Adrenal gland (tissue), 9 donors: ENCODE measurements at regions not wholly inside any gene's neighbourhood (a gene's known extent, or its start where the extent isn't known, plus 50 kb on each side); places are given as distances from the start of the nearest gene placed in this dataset.

ENCODE experiments used
- DNase-seq, 7 donors: peaks; one replicate each; pipeline ENCODE4 v3.0.0-alpha.2; 2019 to 2020
- H3K27ac ChIP-seq, 5 donors: fragments of 200-600 bp; sonication (generic) in 4 of 5; 1 replicate in 3 of 5; 2 replicates in 2 of 5; pipeline versions ENCODE4 v1.5.1 to v1.8.0; 2016 to 2020; ENCODE audit warnings: mild to moderate bottlenecking in 1 of 5
- H3K27me3 ChIP-seq: fragments of 200-600 bp; 2 replicates; pipeline ENCODE4 v1.8.0; 2021
- H3K36me3 ChIP-seq, 2 donors: fragments of 200-600 bp; replicated peaks in 1 of 2; 1 replicate in 1 of 2; 2 replicates in 1 of 2; pipeline versions ENCODE4 v1.5.1 to v1.8.0; 2018 to 2022
- H3K4me1 ChIP-seq, 2 donors: fragments of 200-600 bp; replicated peaks in 1 of 2; 1 replicate in 1 of 2; 2 replicates in 1 of 2; pipeline versions ENCODE4 v1.5.1 to v1.8.0; 2018 to 2021
- H3K4me3 ChIP-seq, 4 donors: fragments of 200-600 bp; sonication (generic) in 3 of 4; one replicate each; pipeline ENCODE4 v1.5.1; 2016 to 2018
- H3K9me3 ChIP-seq, 3 donors: fragments of 200-600 bp; sonication (generic) in 1 of 3; replicated peaks in 1 of 3; 1 replicate in 2 of 3; 2 replicates in 1 of 3; pipeline versions ENCODE4 v1.5.1 to v1.8.0; 2016 to 2021
- CTCF ChIP-seq, 6 experiments: fragments of 450-650 bp in 4 of 6; fragments of 200-600 bp in 2 of 6; sonication (generic) in 1 of 6; IDR thresholded peaks; 1 replicate in 5 of 6; 2 replicates in 1 of 6; pipeline versions ENCODE4 v1.5.1 to v1.8.0; 2016 to 2021; ENCODE audit warnings: antibody characterized with exemption in 6 of 6, mild to moderate bottlenecking in 2 of 6, moderate library complexity in 1 of 6
- POLR2A ChIP-seq, 2 donors: fragments of 450-650 bp; IDR thresholded peaks; one replicate each; pipeline ENCODE4 v1.6.1; 2017; ENCODE audit warnings: antibody characterized with exemption in 2 of 2, mild to moderate bottlenecking in 2 of 2, moderate library complexity in 1 of 2
- WGBS, 4 donors: extraction: QIAGEN DNeasy Blood & Tissue Kit in 2 of 4; methylation state at CpG; one replicate each; pipeline versions ENCODE4 v1.1.5 to v1.1.7; 2013 to 2017; 5-methylcytosine and 5-hydroxymethylcytosine counted together
- intact Hi-C, 2 donors: fragments of 100-400 bp; cut with DNase I; formaldehyde crosslinking; loops; one replicate each; pipeline versions ENCODE4 v1.14.1 to v1.15.0; 2022 to 2023
- donor health status: healthy with polysubstance abuse.
- donor health status: Bipolar disorder and iron deficiency.
- donor health status: DM: yes; HTN: yes; CAD: no.
- donor health status: DM: no; HTN: no; CAD: no.
- donor health status: DM: no; HTN: no; CAD: no.

GRCh38 chr6:45830441-45831139, 185.1 kb downstream of the CLIC5 start:
- Histone ChIP-seq H3K36me3 (no peaks in the 10 kb centered on the region), H3K9me3 (no peaks in the 10 kb centered on the region), H3K4me1 (peaks cover 0 to 4% of the 10 kb centered on the region in 2 donors), H3K27me3 (no peaks in the 10 kb centered on the region), H3K4me3 (no peak overlapping the region), H3K27ac (no peak overlapping the region)
- 46 to 50% (median 48%) methylated on average over 9 of the region's 9 CpGs for WGBS, 4 donors
- intact Hi-C loops = no loop called here
- TF ChIP-seq POLR2A (IDR thresholded peaks at IDR 0.05) = no peak
- peak in 1 of 7 donors; percentile 16 for DNase-seq

- Histone ChIP-seq H3K27ac (no peak overlapping the region), H3K4me3 (no peak overlapping the region), H3K27me3 (no peaks in the 10 kb centered on the region), H3K36me3 (no peaks in the 10 kb centered on the region), H3K4me1 (peaks cover 0 to 4% of the 10 kb centered on the region in 2 donors), H3K9me3 (no peaks in the 10 kb centered on the region)
- WGBS, 4 donors = 76 to 100% (median 85%) methylated on average over 1 of the region's 1 CpG
- no peak for DNase-seq
- intact Hi-C loops = no loop called here
- TF ChIP-seq CTCF (IDR thresholded peaks at IDR 0.05) (no peak), POLR2A (IDR thresholded peaks at IDR 0.05) (no peak)
Observed at GRCh38 chr6:45829873-45830272, 185.8 kb downstream of the CLIC5 start.

GRCh38 chr6:45827952-45828530, 187.6 kb downstream of the CLIC5 start:
- Histone ChIP-seq H3K4me3 (no peak overlapping the region), H3K36me3 (no peaks in the 10 kb centered on the region), H3K27me3 (no peaks in the 10 kb centered on the region), H3K27ac (no peak overlapping the region), H3K9me3 (no peaks in the 10 kb centered on the region), H3K4me1 (peaks cover 0 to 4% of the 10 kb centered on the region in 2 donors)
- intact Hi-C loops = no loop called here
- WGBS, 4 donors = 82 to 89% (median 87%) methylated on average over 7 of the region's 7 CpGs
- TF ChIP-seq CTCF (IDR thresholded peaks at IDR 0.05) (no peak), POLR2A (IDR thresholded peaks at IDR 0.05) (no peak)
- no peak for DNase-seq

- Histone ChIP-seq H3K9me3 (no peaks in the 10 kb centered on the region), H3K27ac (no peak overlapping the region), H3K4me3 (no peak overlapping the region), H3K36me3 (no peaks in the 10 kb centered on the region), H3K4me1 (no peaks in the 10 kb centered on the region), H3K27me3 (no peaks in the 10 kb centered on the region)
- DNase-seq = no peak
- 75 to 85% (median 83%) methylated on average over 4 of the region's 4 CpGs for WGBS, 4 donors
- TF ChIP-seq CTCF (IDR thresholded peaks at IDR 0.05) (no peak), POLR2A (IDR thresholded peaks at IDR 0.05) (no peak)
- intact Hi-C loops = no loop called here
Observed at GRCh38 chr6:45822873-45823272, 192.8 kb downstream of the CLIC5 start.
